T-cell (primary cell): ENCODE measurements at regions not wholly inside any gene's neighbourhood (a gene's known extent, or its start where the extent isn't known, plus 50 kb on each side); places are given as distances from the start of the nearest gene placed in this dataset.

Experiments used
- ATAC-seq, 4 experiments: fragments of 200-7000 bp in 3 of 4; fragments of 150-1000 bp in 1 of 4; cut with Tn5 transposase; replicated peaks in 1 of 4; 1 replicate in 3 of 4; 2 replicates in 1 of 4; pipeline ENCODE4 v1.10.0; 2021; ENCODE audit warnings: moderate library complexity in 3 of 4, mild to moderate bottlenecking in 2 of 4, moderate number of reproducible peaks in 1 of 4
- CTCF ChIA-PET, 2 donors: fragments of 300-600 bp; sonication (Branson Sonifier 250); formaldehyde crosslinking; loops; one replicate each; lab custom pipeline; 2022; ENCODE audit warnings: antibody characterized with exemption in 2 of 2; lab: Charles Lee
- POLR2A ChIA-PET, 2 donors: fragments of 300-600 bp; sonication (Branson Sonifier 250); formaldehyde crosslinking; loops; one replicate each; lab custom pipeline; 2022; ENCODE audit warnings: antibody characterized with exemption in 2 of 2; lab: Charles Lee
- DNase-seq, 35 experiments: peaks; one replicate each; pipeline versions ENCODE4 v3.0.0 to v3.0.0-alpha.2; 2013 to 2023
- H3K27ac ChIP-seq: one replicate; pipeline ENCODE4 v1.5.1; 2013; ENCODE audit warnings: low read length
- H3K27me3 ChIP-seq, 2 experiments: replicated peaks in 1 of 2; 1 replicate in 1 of 2; 2 replicates in 1 of 2; pipeline versions ENCODE4 v1.6.1 to v1.7.0; 2013; ENCODE audit warnings: low read length in 1 of 2, mixed read lengths in 1 of 2; ENCODE audit not compliant: control insufficient read depth in 2 of 2, insufficient read depth in 2 of 2; ENCODE audit errors: extremely low read depth in 1 of 2
- H3K36me3 ChIP-seq, 2 donors: 1 replicate in 1 of 2; 2 replicates in 1 of 2; pipeline versions ENCODE4 v1.6.1 to v1.7.0; 2013; ENCODE audit warnings: low read length in 1 of 2; ENCODE audit not compliant: control insufficient read depth in 2 of 2, insufficient read depth in 1 of 2; ENCODE audit errors: extremely low read depth in 1 of 2
- H3K4me1 ChIP-seq, 2 experiments: 1 replicate in 1 of 2; 2 replicates in 1 of 2; pipeline versions ENCODE4 v1.6.1 to v1.7.0; 2013; ENCODE audit warnings: low read length in 2 of 2, mixed read lengths in 1 of 2; ENCODE audit not compliant: insufficient read depth in 2 of 2, control insufficient read depth in 1 of 2; ENCODE audit errors: extremely low read depth in 1 of 2
- H3K4me3 ChIP-seq, 2 donors: 1 replicate in 1 of 2; 2 replicates in 1 of 2; pipeline versions ENCODE4 v1.5.1 to v1.7.0; 2013; ENCODE audit warnings: mild to moderate bottlenecking in 2 of 2, low read length in 1 of 2, moderate library complexity in 1 of 2; ENCODE audit not compliant: control insufficient read depth in 1 of 2; ENCODE audit errors: extremely low read depth in 1 of 2
- H3K9me3 ChIP-seq: 2 replicates; pipeline ENCODE4 v1.7.0; 2013
- H3K27ac Mint-ChIP-seq, 2 donors: one replicate each; pipeline ENCODE4 v1.8.0; 2020 to 2021; ENCODE audit warnings: mild to moderate bottlenecking in 2 of 2, mixed read lengths in 2 of 2
- H3K27me3 Mint-ChIP-seq, 2 donors: one replicate each; pipeline ENCODE4 v1.8.0; 2021 to 2022; ENCODE audit warnings: mixed read lengths in 2 of 2
- H3K36me3 Mint-ChIP-seq: one replicate; pipeline ENCODE4 v1.8.0; 2021; ENCODE audit warnings: mixed read lengths
- H3K4me1 Mint-ChIP-seq, 3 donors: one replicate each; pipeline ENCODE4 v1.8.0; 2020 to 2022; ENCODE audit warnings: mixed read lengths in 3 of 3, mild to moderate bottlenecking in 1 of 3
- H3K4me3 Mint-ChIP-seq, 3 donors: one replicate each; pipeline ENCODE4 v1.8.0; 2020 to 2022; ENCODE audit warnings: mild to moderate bottlenecking in 3 of 3, mixed read lengths in 3 of 3, moderate library complexity in 3 of 3
- H3K9me3 Mint-ChIP-seq, 3 donors: one replicate each; pipeline ENCODE4 v1.8.0; 2020 to 2022; ENCODE audit warnings: mixed read lengths in 3 of 3
- WGBS: methylation state at CpG from one replicate; pipeline ENCODE4 v1.1.5; 2013; ENCODE audit warnings: missing lambda C conversion rate; ENCODE audit not compliant: insufficient coverage; 5-methylcytosine and 5-hydroxymethylcytosine counted together

GRCh38 chrX:44470816-44471215 lies 71.8 kb downstream of the FUNDC1 start:
- H3K36me3 ChIP-seq = no peaks in the 10 kb centered on the region
- peaks cover 0 to 14% of the 10 kb centered on the region in 2 donors for H3K27me3 Mint-ChIP-seq
- H3K4me1 ChIP-seq = no peaks in the 10 kb centered on the region
- H3K9me3 Mint-ChIP-seq = no peaks in the 10 kb centered on the region
- no peak for DNase-seq
- H3K27ac ChIP-seq = no peak overlapping the region
- no peak overlapping the region for H3K4me3 Mint-ChIP-seq
- no peak for ATAC-seq
- H3K9me3 ChIP-seq = no peaks in the 10 kb centered on the region
- ChIA-PET POLR2A (no interaction called here), CTCF (no interaction called here)
- H3K4me1 Mint-ChIP-seq = no peaks in the 10 kb centered on the region
- WGBS = 67% methylated on average over 1 of the region's 3 CpGs
- H3K27ac Mint-ChIP-seq = no peak overlapping the region
- H3K4me3 ChIP-seq = no peak overlapping the region
- H3K27me3 ChIP-seq = no peaks in the 10 kb centered on the region
- H3K36me3 Mint-ChIP-seq = no peaks in the 10 kb centered on the region

- ATAC-seq = no peak
Measured at GRCh38 chrX:44462850-44463249, 79.8 kb downstream of the FUNDC1 start.

GRCh38 chrX:44459501-44459900 lies 83.2 kb downstream of the FUNDC1 start:
- no peaks in the 10 kb centered on the region for H3K36me3 Mint-ChIP-seq
- no peak overlapping the region for H3K4me3 Mint-ChIP-seq

More at GRCh38 chrX:44462850-44463249, 79.8 kb downstream of the FUNDC1 start:
- no peaks in the 10 kb centered on the region for H3K36me3 ChIP-seq
- Mint-ChIP-seq H3K9me3 (peaks cover 0 to 5% (median 4%) of the 10 kb centered on the region in 3 donors), H3K4me1 (no peaks in the 10 kb centered on the region), H3K27me3 (peaks cover 0 to 10% of the 10 kb centered on the region in 2 donors), H3K27ac (no peak overlapping the region), H3K36me3 (no peaks in the 10 kb centered on the region), H3K4me3 (no peak overlapping the region)
- no peaks in the 10 kb centered on the region for H3K4me1 ChIP-seq
- ChIA-PET CTCF (no interaction called here), POLR2A (no interaction called here)
- no peak for DNase-seq
- H3K27me3 ChIP-seq = no peaks in the 10 kb centered on the region
- no peaks in the 10 kb centered on the region for H3K9me3 ChIP-seq
- H3K4me3 ChIP-seq = no peak overlapping the region
- WGBS = 83% methylated on average over 1 of the region's 4 CpGs
- no peak overlapping the region for H3K27ac ChIP-seq

GRCh38 chrX:44456685-44457084 lies 86.0 kb downstream of the FUNDC1 start:
- no peaks in the 10 kb centered on the region for H3K4me1 Mint-ChIP-seq
- no CpG with 5 or more reads among the region's 4 CpGs for WGBS
- H3K4me3 Mint-ChIP-seq = no peak overlapping the region

More at GRCh38 chrX:44459501-44459900, 83.2 kb downstream of the FUNDC1 start:
- H3K27ac ChIP-seq = no peak overlapping the region
- peaks cover 0 to 5% (median 4%) of the 10 kb centered on the region in 3 donors for H3K9me3 Mint-ChIP-seq
- peaks cover 0 to 6% of the 10 kb centered on the region in 2 donors for H3K27me3 Mint-ChIP-seq
- H3K4me3 ChIP-seq = no peak overlapping the region
- ChIA-PET POLR2A (no interaction called here), CTCF (no interaction called here)
- no peaks in the 10 kb centered on the region for H3K4me1 ChIP-seq
- whole genome bisulfite sequencing = no CpG with 5 or more reads among the region's 5 CpGs
- no peaks in the 10 kb centered on the region for H3K4me1 Mint-ChIP-seq
- ATAC-seq (no peak), DNase-seq (no peak)
- no peaks in the 10 kb centered on the region for H3K27me3 ChIP-seq
- H3K9me3 ChIP-seq = no peaks in the 10 kb centered on the region
- H3K36me3 ChIP-seq = no peaks in the 10 kb centered on the region
- H3K27ac Mint-ChIP-seq = no peak overlapping the region

GRCh38 chrX:44451056-44451455 lies 91.6 kb downstream of the FUNDC1 start:
- CTCF ChIA-PET = no interaction called here
- Mint-ChIP-seq H3K4me1 (no peaks in the 10 kb centered on the region), H3K36me3 (no peaks in the 10 kb centered on the region), H3K9me3 (peaks cover 0 to 4% (median 0%) of the 10 kb centered on the region in 3 donors), H3K4me3 (no peak overlapping the region), H3K27ac (no peak overlapping the region), H3K27me3 (peaks cover 0 to 3% of the 10 kb centered on the region in 2 donors)
- Histone ChIP-seq H3K27me3 (no peaks in the 10 kb centered on the region), H3K27ac (no peak overlapping the region), H3K9me3 (no peaks in the 10 kb centered on the region), H3K4me3 (no peak overlapping the region), H3K4me1 (no peaks in the 10 kb centered on the region), H3K36me3 (no peaks in the 10 kb centered on the region)
- 40% methylated on average over 1 of the region's 5 CpGs for WGBS
- ATAC-seq (no peak), DNase-seq (no peak)
- POLR2A ChIA-PET = no interaction called here

More at GRCh38 chrX:44456685-44457084, 86.0 kb downstream of the FUNDC1 start:
- no peak for DNase-seq
- H3K27ac ChIP-seq = no peak overlapping the region
- no peaks in the 10 kb centered on the region for H3K36me3 Mint-ChIP-seq
- no peak overlapping the region for H3K27ac Mint-ChIP-seq
- H3K9me3 Mint-ChIP-seq = peaks cover 0 to 5% (median 4%) of the 10 kb centered on the region in 3 donors
- POLR2A ChIA-PET = no interaction called here
- H3K9me3 ChIP-seq = no peaks in the 10 kb centered on the region
- H3K4me1 ChIP-seq = no peaks in the 10 kb centered on the region
- H3K4me3 ChIP-seq = no peak overlapping the region
- no peak for ATAC-seq
- peaks cover 0 to 6% of the 10 kb centered on the region in 2 donors for H3K27me3 Mint-ChIP-seq
- no peaks in the 10 kb centered on the region for H3K36me3 ChIP-seq
- CTCF ChIA-PET = no interaction called here
- no peaks in the 10 kb centered on the region for H3K27me3 ChIP-seq

GRCh38 chrX:44447214-44447613 lies 95.4 kb downstream of the FUNDC1 start:
- no peak for DNase-seq
- H3K9me3 ChIP-seq = no peaks in the 10 kb centered on the region
- ChIA-PET POLR2A (no interaction called here), CTCF (no interaction called here)
- Mint-ChIP-seq H3K27ac (no peak overlapping the region), H3K36me3 (no peaks in the 10 kb centered on the region), H3K27me3 (peaks cover 0 to 3% of the 10 kb centered on the region in 2 donors), H3K4me1 (no peaks in the 10 kb centered on the region), H3K4me3 (no peak overlapping the region), H3K9me3 (peaks cover 0 to 4% (median 0%) of the 10 kb centered on the region in 3 donors)
- no peaks in the 10 kb centered on the region for H3K27me3 ChIP-seq
- no CpG with 5 or more reads among the region's 2 CpGs for WGBS
- ATAC-seq = no peak
- no peaks in the 10 kb centered on the region for H3K4me1 ChIP-seq
- H3K4me3 ChIP-seq = no peak overlapping the region
- H3K27ac ChIP-seq = no peak overlapping the region
- H3K36me3 ChIP-seq = no peaks in the 10 kb centered on the region

GRCh38 chrX:44440006-44440405 lies 96.5 kb upstream of the EFHC2 start:
- no peak overlapping the region for H3K27ac ChIP-seq
- CTCF ChIA-PET = no interaction called here
- no peak overlapping the region for H3K27ac Mint-ChIP-seq

More at GRCh38 chrX:44440006-44440405, 96.5 kb upstream of the EFHC2 start:
- Histone ChIP-seq H3K9me3 (no peaks in the 10 kb centered on the region), H3K27me3 (no peaks in the 10 kb centered on the region), H3K4me1 (no peaks in the 10 kb centered on the region), H3K4me3 (no peak overlapping the region), H3K36me3 (no peaks in the 10 kb centered on the region)
- Mint-ChIP-seq H3K36me3 (no peaks in the 10 kb centered on the region), H3K9me3 (peaks cover 0 to 10% (median 0%) of the 10 kb centered on the region in 3 donors), H3K4me1 (no peaks in the 10 kb centered on the region), H3K27me3 (peaks cover 0 to 13% of the 10 kb centered on the region in 2 donors), H3K4me3 (no peak overlapping the region)
- POLR2A ChIA-PET = no interaction called here
- no CpG with 5 or more reads among the region's 2 CpGs for WGBS
- ATAC-seq (no peak), DNase-seq (no peak)
